H9 (cell line): ENCODE measurements at regions not wholly inside any gene's neighbourhood (a gene's known extent, or its start where the extent isn't known, plus 50 kb on each side); places are given as distances from the start of the nearest gene placed in this dataset.

Experiments
- DNase-seq: peaks from one replicate; pipeline ENCODE4 v3.0.0-alpha.2; 2017
- H2AFZ ChIP-seq: one replicate; pipeline ENCODE4 v1.6.1; 2013; ENCODE audit warnings: mild to moderate bottlenecking, low read length, control low read depth, moderate library complexity
- H2AK5ac ChIP-seq: 2 replicates; pipeline ENCODE4 v1.6.1; 2013; ENCODE audit warnings: low read length, control low read depth, mixed read lengths; ENCODE audit not compliant: insufficient read length
- H2BK120ac ChIP-seq: one replicate; pipeline ENCODE4 v1.6.1; 2013; ENCODE audit warnings: low read depth, mild to moderate bottlenecking, low read length, control low read depth, inconsistent platforms; ENCODE audit not compliant: poor library complexity, severe bottlenecking
- H2BK12ac ChIP-seq: 2 replicates; pipeline ENCODE4 v1.6.1; 2013; ENCODE audit warnings: low read length, control low read depth, mixed read lengths, low read depth; ENCODE audit not compliant: insufficient read length
- H2BK15ac ChIP-seq: 2 replicates; pipeline ENCODE4 v1.6.1; 2013; ENCODE audit warnings: low read depth, low read length, control low read depth
- H2BK20ac ChIP-seq: one replicate; pipeline ENCODE4 v1.6.1; 2013; ENCODE audit warnings: low read depth, mild to moderate bottlenecking, low read length, control low read depth, inconsistent platforms; ENCODE audit not compliant: poor library complexity, severe bottlenecking
- H2BK5ac ChIP-seq: 2 replicates; pipeline ENCODE4 v1.6.1; 2013; ENCODE audit warnings: low read length, control low read depth, mixed read lengths; ENCODE audit not compliant: insufficient read length
- H3K14ac ChIP-seq: 2 replicates; pipeline ENCODE4 v1.6.1; 2013; ENCODE audit warnings: low read length, control low read depth; ENCODE audit not compliant: insufficient read depth
- H3K18ac ChIP-seq: 2 replicates; pipeline ENCODE4 v1.6.1; 2013; ENCODE audit warnings: low read depth, mild to moderate bottlenecking, mixed read lengths, low read length, control low read depth; ENCODE audit not compliant: insufficient read length
- H3K23ac ChIP-seq: 2 replicates; pipeline ENCODE4 v1.6.1; 2013; ENCODE audit warnings: low read length, control low read depth, mixed read lengths, low read depth; ENCODE audit not compliant: insufficient read length
- H3K23me2 ChIP-seq: 2 replicates; pipeline ENCODE4 v1.6.1; 2013; ENCODE audit warnings: low read depth, mild to moderate bottlenecking, mixed read lengths, low read length, control low read depth; ENCODE audit not compliant: insufficient read length, poor library complexity, severe bottlenecking
- H3K27ac ChIP-seq: 2 replicates; pipeline ENCODE4 v1.5.1; 2013; ENCODE audit warnings: low read length, control low read depth, mixed read lengths, low read depth; ENCODE audit not compliant: insufficient read length
- H3K27me3 ChIP-seq: 2 replicates; pipeline ENCODE4 v1.6.1; 2013; ENCODE audit warnings: low read length, control low read depth, inconsistent platforms; ENCODE audit not compliant: insufficient read depth
- H3K4ac ChIP-seq: 2 replicates; pipeline ENCODE4 v1.6.1; 2013; ENCODE audit warnings: low read depth, mild to moderate bottlenecking, control low read depth, inconsistent platforms, low read length, moderate library complexity
- H3K4me1 ChIP-seq: 2 replicates; pipeline ENCODE4 v1.6.1; 2013; ENCODE audit warnings: low read length, control low read depth, inconsistent platforms; ENCODE audit not compliant: insufficient read depth
- H3K4me2 ChIP-seq: 2 replicates; pipeline ENCODE4 v1.6.1; 2013; ENCODE audit warnings: low read length, control low read depth, mixed read lengths; ENCODE audit not compliant: insufficient read length, insufficient read depth
- H3K56ac ChIP-seq: 2 replicates; pipeline ENCODE4 v1.6.1; 2013; ENCODE audit warnings: low read depth, mild to moderate bottlenecking, mixed read lengths, low read length, control low read depth; ENCODE audit not compliant: insufficient read length
- H3K79me1 ChIP-seq: 2 replicates; pipeline ENCODE4 v1.6.1; 2013; ENCODE audit warnings: low read depth, mild to moderate bottlenecking, moderate library complexity, low read length, control low read depth, inconsistent platforms; ENCODE audit not compliant: insufficient read depth, poor library complexity, severe bottlenecking
- H3K79me2 ChIP-seq: 2 replicates; pipeline ENCODE4 v1.6.1; 2013; ENCODE audit warnings: low read length, control low read depth, inconsistent platforms; ENCODE audit not compliant: insufficient read depth
- H3K9ac ChIP-seq: 2 replicates; pipeline ENCODE4 v1.6.1; 2013; ENCODE audit warnings: low read length, control low read depth, mixed read lengths; ENCODE audit not compliant: insufficient read length; ENCODE audit errors: extremely low read depth
- H3K9me3 ChIP-seq: one replicate; pipeline ENCODE4 v1.6.1; 2013; ENCODE audit warnings: low read depth, low read length, inconsistent platforms; ENCODE audit not compliant: control insufficient read depth
- H3T11ph ChIP-seq: one replicate; pipeline ENCODE4 v1.6.1; 2013; ENCODE audit warnings: mild to moderate bottlenecking, low read length, control low read depth, inconsistent platforms
- H4K20me1 ChIP-seq: one replicate; pipeline ENCODE4 v1.6.1; 2013; ENCODE audit not compliant: control insufficient read depth, insufficient read length, insufficient read depth
- H4K5ac ChIP-seq: 2 replicates; pipeline ENCODE4 v1.6.1; 2013; ENCODE audit warnings: low read depth, mild to moderate bottlenecking, mixed read lengths, low read length, control low read depth; ENCODE audit not compliant: insufficient read length
- H4K8ac ChIP-seq: replicated peaks from 2 replicates; pipeline ENCODE4 v1.6.1; 2013; ENCODE audit warnings: low read length, control low read depth, mixed read lengths, low read depth; ENCODE audit not compliant: insufficient read length
- H4K91ac ChIP-seq: 2 replicates; pipeline ENCODE4 v1.6.1; 2013; ENCODE audit warnings: low read depth, mild to moderate bottlenecking, moderate library complexity, mixed read lengths, low read length, control low read depth; ENCODE audit not compliant: insufficient read length
- H3K27ac Mint-ChIP-seq, 3 experiments: 2 replicates in 2 of 3; 3 replicates in 1 of 3; pipeline ENCODE4 v1.8.0; 2020 to 2021; ENCODE audit warnings: mixed read lengths in 3 of 3, mild to moderate bottlenecking in 1 of 3, moderate library complexity in 1 of 3
- H3K27me3 Mint-ChIP-seq: 2 replicates; pipeline ENCODE4 v1.8.0; 2021; ENCODE audit warnings: low read depth, mild to moderate bottlenecking, moderate library complexity, mixed read lengths
- H3K36me3 Mint-ChIP-seq, 3 experiments: 2 replicates in 2 of 3; 3 replicates in 1 of 3; pipeline ENCODE4 v1.8.0; 2020 to 2021; ENCODE audit warnings: low read depth in 3 of 3, mixed read lengths in 3 of 3; ENCODE audit not compliant: insufficient read depth in 1 of 3
- H3K4me1 Mint-ChIP-seq, 2 experiments: 2 replicates each; pipeline ENCODE4 v1.8.0; 2020; ENCODE audit warnings: mixed read lengths in 2 of 2
- H3K4me3 Mint-ChIP-seq, 2 experiments: 2 replicates in 1 of 2; 3 replicates in 1 of 2; pipeline ENCODE4 v1.8.0; 2020 to 2021; ENCODE audit warnings: mild to moderate bottlenecking in 2 of 2, mixed read lengths in 2 of 2, moderate library complexity in 1 of 2
- H3K9me3 Mint-ChIP-seq, 2 experiments: 2 replicates in 1 of 2; 3 replicates in 1 of 2; pipeline ENCODE4 v1.8.0; 2020; ENCODE audit warnings: mild to moderate bottlenecking in 2 of 2, mixed read lengths in 2 of 2, moderate library complexity in 1 of 2
- WGBS: extraction: QIAGEN DNeasy Blood & Tissue Kit; methylation state at CpG from one replicate; pipeline ENCODE4 v1.1.7; 2013; ENCODE audit warnings: missing lambda C conversion rate, low lambda C conversion rate, mixed read lengths; ENCODE audit not compliant: insufficient read length; ENCODE audit errors: extremely low coverage; 5-methylcytosine and 5-hydroxymethylcytosine counted together
- TF ChIP-seq, protein P1 (sequence below): fragments of 200-600 bp; sonication (generic); conservative IDR thresholded peaks from 3 replicates; pipeline ENCODE4 v1.8.0; 2021; ENCODE audit warnings: antibody characterized with exemption, mild to moderate bottlenecking

DNA sequence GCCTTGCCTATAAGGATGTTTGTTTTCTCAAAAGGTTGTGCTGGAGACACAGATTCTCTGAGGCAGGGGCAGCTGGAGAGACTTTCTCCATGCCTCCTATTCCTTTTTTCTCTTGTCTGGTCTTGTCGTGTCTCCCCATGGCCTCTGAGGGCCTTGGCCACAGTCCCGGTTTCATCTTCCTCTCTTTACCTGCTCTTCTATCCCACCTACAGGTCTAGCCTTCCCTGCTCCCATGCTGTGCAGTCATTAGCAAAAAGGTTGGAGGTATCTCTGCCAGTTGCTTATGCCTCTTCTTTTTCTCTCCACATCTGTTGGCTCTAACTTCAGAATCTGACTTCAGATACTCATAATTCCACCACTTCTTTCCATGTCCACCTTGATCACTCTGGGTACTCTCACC is 191.1 kb downstream of the IL20RB start:
- peaks cover 3% of the 10 kb centered on the region for H3K27me3 Mint-ChIP-seq

More for the DNA sequence above, 191.1 kb downstream of the IL20RB start:
- Histone ChIP-seq H3K9me3 (no peaks in the 10 kb centered on the region), H2BK20ac (no peak overlapping the region), H3K18ac (no peak overlapping the region), H3K23ac (no peak overlapping the region), H4K5ac (no peak overlapping the region), H2BK12ac (no peak overlapping the region), H3K4ac (no peak overlapping the region), H2BK120ac (no peak overlapping the region), H2BK15ac (no peak overlapping the region), H4K20me1 (no peaks in the 10 kb centered on the region), H3K56ac (no peak overlapping the region), H3K4me1 (peaks cover 13% of the 10 kb centered on the region; the same call in 1 of the 2 replicates), H3K9ac (no peak overlapping the region), H3K79me1 (no peaks in the 10 kb centered on the region), H2AK5ac (no peak overlapping the region), H3K27ac (no peak overlapping the region), H3K14ac (no peak overlapping the region), H2BK5ac (no peak overlapping the region), H2AFZ (no peak overlapping the region), H4K91ac (no peak overlapping the region), H3T11ph (no peak overlapping the region), H4K8ac (no peak overlapping the region), H3K23me2 (no peaks in the 10 kb centered on the region), H3K79me2 (no peaks in the 10 kb centered on the region), H3K27me3 (no peaks in the 10 kb centered on the region), H3K4me2 (no peak overlapping the region)
- Mint-ChIP-seq H3K4me3 (no peak overlapping the region), H3K4me1 (peaks cover 27 to 34% of the 10 kb centered on the region in 2 experiments), H3K27ac (no peak overlapping the region; a peak in 1 of 7 replicates), H3K9me3 (no peaks in the 10 kb centered on the region), H3K36me3 (no peaks in the 10 kb centered on the region)
- no CpG with 5 or more reads among the region's 2 CpGs for WGBS
- TF ChIP-seq, protein P1, sequence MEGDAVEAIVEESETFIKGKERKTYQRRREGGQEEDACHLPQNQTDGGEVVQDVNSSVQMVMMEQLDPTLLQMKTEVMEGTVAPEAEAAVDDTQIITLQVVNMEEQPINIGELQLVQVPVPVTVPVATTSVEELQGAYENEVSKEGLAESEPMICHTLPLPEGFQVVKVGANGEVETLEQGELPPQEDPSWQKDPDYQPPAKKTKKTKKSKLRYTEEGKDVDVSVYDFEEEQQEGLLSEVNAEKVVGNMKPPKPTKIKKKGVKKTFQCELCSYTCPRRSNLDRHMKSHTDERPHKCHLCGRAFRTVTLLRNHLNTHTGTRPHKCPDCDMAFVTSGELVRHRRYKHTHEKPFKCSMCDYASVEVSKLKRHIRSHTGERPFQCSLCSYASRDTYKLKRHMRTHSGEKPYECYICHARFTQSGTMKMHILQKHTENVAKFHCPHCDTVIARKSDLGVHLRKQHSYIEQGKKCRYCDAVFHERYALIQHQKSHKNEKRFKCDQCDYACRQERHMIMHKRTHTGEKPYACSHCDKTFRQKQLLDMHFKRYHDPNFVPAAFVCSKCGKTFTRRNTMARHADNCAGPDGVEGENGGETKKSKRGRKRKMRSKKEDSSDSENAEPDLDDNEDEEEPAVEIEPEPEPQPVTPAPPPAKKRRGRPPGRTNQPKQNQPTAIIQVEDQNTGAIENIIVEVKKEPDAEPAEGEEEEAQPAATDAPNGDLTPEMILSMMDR: no peak
- no peak for DNase-seq
